GM12891 (cell line): ENCODE measurements at regions not wholly inside any gene's neighbourhood (a gene's known extent, or its start where the extent isn't known, plus 50 kb on each side); places are given as distances from the start of the nearest gene placed in this dataset.

Experiments used
- DNase-seq: peaks from one replicate; pipeline ENCODE4 v3.0.0; 2011; ENCODE audit warnings: low spot score; ENCODE audit not compliant: insufficient read length
- FAIRE-seq: peaks from 2 replicates; lab custom pipeline; 2011; peaks lifted over from hg19 to GRCh38; lab: Jason Lieb, UNC
- PAX5 ChIP-seq: IDR thresholded peaks from 2 replicates; pipeline ENCODE4 v1.6.1; 2011; ENCODE audit warnings: low read length, moderate library complexity, mild to moderate bottlenecking; ENCODE audit not compliant: insufficient read depth, severe bottlenecking
- POLR2A ChIP-seq: IDR thresholded peaks from 2 replicates; pipeline ENCODE4 v1.6.1; 2011; ENCODE audit warnings: low read depth, low read length, control low read depth
- POLR2AphosphoS5 ChIP-seq: IDR thresholded peaks from 2 replicates; pipeline ENCODE4 v1.6.1; 2011; ENCODE audit warnings: low read depth, low read length, control low read depth
- POU2F2 ChIP-seq: IDR thresholded peaks from 2 replicates; pipeline ENCODE4 v1.6.1; 2011; ENCODE audit warnings: low read depth, mild to moderate bottlenecking, control low read depth, low read length, moderate library complexity
- SPI1 ChIP-seq: IDR thresholded peaks from 2 replicates; pipeline ENCODE4 v1.6.1; 2011; ENCODE audit warnings: low read depth, low read length, control low read depth
- TAF1 ChIP-seq: IDR thresholded peaks from 2 replicates; pipeline ENCODE4 v1.6.1; 2011; ENCODE audit warnings: low read depth, low read length, control low read depth

DNA sequence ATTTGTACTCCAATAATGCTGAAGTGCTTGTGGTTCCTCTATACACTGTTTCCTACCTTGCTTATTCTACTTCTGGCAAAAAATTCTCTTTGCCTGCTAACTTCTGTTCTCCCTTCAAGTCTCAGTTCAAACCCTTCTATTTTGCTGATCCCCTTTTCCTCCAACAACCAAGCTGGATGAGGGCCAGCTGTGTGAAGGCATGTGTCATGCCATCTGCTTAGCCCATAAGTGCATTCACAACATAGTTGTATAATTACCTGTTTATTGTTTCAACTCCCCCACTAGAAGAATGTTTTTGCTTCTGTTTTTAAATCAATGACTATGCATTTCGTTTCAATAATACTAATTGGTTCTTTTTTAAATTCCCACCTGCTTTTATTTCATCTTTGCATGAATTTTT lies 1951.4 kb upstream of the WWC1 start:
- no peak for FAIRE-seq
- no peak for DNase-seq
- no peak for TF ChIP-seq POLR2AphosphoS5
- no peak for TF ChIP-seq PAX5
- TF ChIP-seq POU2F2, result no peak
- no peak for TF ChIP-seq SPI1
- no peak for TF ChIP-seq TAF1
- no peak for TF ChIP-seq POLR2A

- no peak for FAIRE-seq
- TF ChIP-seq TAF1 (no peak), POLR2A (no peak), POLR2AphosphoS5 (no peak), PAX5 (no peak), POU2F2 (no peak), SPI1 (no peak)
- DNase-seq, result no peak
These were observed 1949.6 kb upstream of the WWC1 start for GRCh38 chr5:166341740-166342337.

DNA sequence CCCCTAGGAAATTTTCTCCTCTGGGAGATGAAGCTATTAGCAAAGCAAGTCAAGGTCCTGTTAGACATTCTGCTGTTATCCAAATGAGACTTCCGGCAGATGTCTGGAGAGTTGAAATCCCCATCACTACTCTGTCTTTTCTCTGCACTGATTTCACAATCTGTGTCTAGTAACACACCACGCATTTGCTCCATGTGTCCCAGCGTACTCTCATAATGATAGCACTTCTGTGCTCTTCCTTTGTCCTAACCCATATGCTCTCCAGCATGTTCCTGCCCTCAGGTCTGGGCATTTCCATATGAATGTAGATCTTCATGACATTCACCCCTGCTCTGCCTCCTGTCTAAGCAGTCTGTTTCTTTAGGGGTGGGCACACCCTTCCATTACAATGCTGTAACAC lies 1949.0 kb upstream of the WWC1 start:
- FAIRE-seq (no peak), DNase-seq (no peak)
- TF ChIP-seq TAF1, result no peak
- TF ChIP-seq POU2F2, result no peak
- no peak for TF ChIP-seq POLR2AphosphoS5
- no peak for TF ChIP-seq PAX5
- no peak for TF ChIP-seq POLR2A
- TF ChIP-seq SPI1, result no peak

- TF ChIP-seq POU2F2 (no peak), PAX5 (no peak), SPI1 (no peak), POLR2A (no peak), POLR2AphosphoS5 (no peak), TAF1 (no peak)
- DNase-seq, result no peak
- no peak for FAIRE-seq
These were observed 1944.6 kb upstream of the WWC1 start for GRCh38 chr5:166346726-166347374.

GRCh38 chr5:166349046-166349445 lies 1942.4 kb upstream of the WWC1 start:
- DNase-seq, result no peak
- no peak for FAIRE-seq
- TF ChIP-seq PAX5, result no peak
- no peak for TF ChIP-seq SPI1
- no peak for TF ChIP-seq POU2F2
- no peak for TF ChIP-seq TAF1
- TF ChIP-seq POLR2A, result no peak
- no peak for TF ChIP-seq POLR2AphosphoS5

GRCh38 chr5:166353580-166353979 lies 1937.9 kb upstream of the WWC1 start:
- TF ChIP-seq POLR2AphosphoS5 (no peak), PAX5 (no peak), POU2F2 (no peak), TAF1 (no peak), SPI1 (no peak)
- no peak for FAIRE-seq
- no peak for DNase-seq

DNA sequence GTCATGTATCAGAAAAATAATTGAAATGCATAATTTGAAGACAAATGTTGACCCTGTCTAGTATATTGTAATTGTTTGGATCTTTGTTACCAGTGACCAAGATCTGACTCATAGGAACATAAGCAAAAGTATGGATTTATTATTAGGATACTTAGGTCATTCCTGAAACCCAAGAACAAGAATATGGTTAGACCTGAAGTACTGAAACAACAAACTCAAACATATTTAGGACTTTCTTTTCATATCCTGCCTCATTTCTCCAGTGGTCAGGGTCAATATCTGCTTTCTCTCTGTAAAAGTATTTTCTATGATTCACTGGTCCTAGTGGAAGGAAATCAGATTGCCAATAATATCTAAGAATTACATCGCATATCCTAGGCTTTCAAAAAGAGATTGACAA lies 1937.1 kb upstream of the WWC1 start:
- FAIRE-seq, result no peak
- DNase-seq, result no peak
- TF ChIP-seq SPI1 (no peak), POLR2A (no peak), TAF1 (no peak), PAX5 (no peak), POU2F2 (no peak), POLR2AphosphoS5 (no peak)

- no peak for DNase-seq
- FAIRE-seq, result no peak
- TF ChIP-seq POU2F2 (no peak), POLR2A (no peak), POLR2AphosphoS5 (no peak), SPI1 (no peak), TAF1 (no peak), PAX5 (no peak)
These were observed 1935.3 kb upstream of the WWC1 start for GRCh38 chr5:166356096-166356495.

GRCh38 chr5:166358127-166358830 lies 1933.2 kb upstream of the WWC1 start:
- no peak for FAIRE-seq
- no peak for TF ChIP-seq POLR2AphosphoS5
- no peak for TF ChIP-seq POU2F2
- TF ChIP-seq POLR2A, result no peak
- no peak for TF ChIP-seq TAF1
- no peak for TF ChIP-seq SPI1
- no peak for TF ChIP-seq PAX5
- DNase-seq, result no peak
